SK-N-MC (cell line): ENCODE measurements at regions not wholly inside any gene's neighbourhood (a gene's known extent, or its start where the extent isn't known, plus 50 kb on each side); places are given as distances from the start of the nearest gene placed in this dataset.

Experiments
- EZH2 ChIP-seq: fragments of 200-600 bp; sonication (generic); IDR thresholded peaks from one replicate; pipeline ENCODE4 v1.6.1; 2017; ENCODE audit warnings: antibody characterized with exemption
- POLR2AphosphoS5 ChIP-seq: IDR thresholded peaks from 2 replicates; pipeline ENCODE4 v1.6.1; 2012; ENCODE audit warnings: mild to moderate bottlenecking, low read depth, low read length, borderline replicate concordance

DNA sequence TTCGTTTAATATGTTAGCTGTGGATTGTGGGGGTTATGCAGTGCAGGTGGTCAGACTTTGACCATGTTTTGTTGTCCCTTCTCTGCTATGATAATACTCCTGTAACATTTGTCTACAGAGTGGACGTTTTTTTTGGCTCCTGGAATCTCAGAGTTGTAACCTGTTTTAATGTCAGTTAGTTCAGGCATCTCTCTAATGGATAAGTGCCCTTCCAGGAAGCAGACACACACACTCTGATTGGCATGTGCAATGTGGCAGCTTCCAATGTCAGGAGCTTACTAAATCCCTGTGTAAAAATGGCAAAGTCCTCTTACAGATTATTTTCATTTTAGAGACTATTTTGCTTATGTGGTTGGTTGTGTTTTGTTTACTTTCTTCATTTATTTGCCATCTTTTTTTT, 222.2 kb upstream of the ARPP21 start:
- TF ChIP-seq EZH2, result no peak
- TF ChIP-seq POLR2AphosphoS5, result no peak
